PC-3 (cell line): ENCODE measurements at regions not wholly inside any gene's neighbourhood (a gene's known extent, or its start where the extent isn't known, plus 50 kb on each side); places are given as distances from the start of the nearest gene placed in this dataset.
A peak's percentile ranks its signal among the peaks of the same experiment; 100 is the strongest.

ENCODE experiments used
- ATAC-seq: fragments of 200-7000 bp; cut with Tn5 transposase; 2 replicates; pipeline ENCODE4 v1.9.1; 2020; ENCODE audit warnings: mild to moderate bottlenecking, moderate library complexity
- BruUV-seq: library from RNA; stranded (reverse); fragments of 400-500 nt; replicated peaks from 2 replicates; lab custom pipeline; 2021; lab: Mats Ljungman, UMichigan
- CTCF ChIA-PET: fragments of 300-600 bp; sonication (Branson Sonifier 250); formaldehyde crosslinking; loops from one replicate; lab custom pipeline; 2022; ENCODE audit warnings: antibody characterized with exemption; lab: Charles Lee
- POLR2A ChIA-PET: fragments of 300-600 bp; sonication (Branson Sonifier 250); formaldehyde crosslinking; loops from one replicate; lab custom pipeline; 2022; ENCODE audit warnings: antibody characterized with exemption; ENCODE audit not compliant: unreplicated experiment; lab: Charles Lee
- DNase-seq: peaks from one replicate; pipeline ENCODE4 v3.0.0-alpha.2; 2015
- H2AFZ ChIP-seq: fragments of 300-600 bp; sonication (generic); 2 replicates; pipeline ENCODE4 v1.6.0; 2016; ENCODE audit warnings: antibody characterized with exemption, low read length
- H3F3A ChIP-seq: fragments of 300-600 bp; sonication (generic); one replicate; pipeline ENCODE4 v1.6.0; 2017; ENCODE audit warnings: antibody characterized with exemption, low read length, control low read depth, mild to moderate bottlenecking; ENCODE audit not compliant: unreplicated experiment
- H3K27ac ChIP-seq: fragments of 300-600 bp; sonication (generic); 2 replicates; pipeline ENCODE4 v1.5.1; 2016; ENCODE audit warnings: mild to moderate bottlenecking, low read length
- H3K27me3 ChIP-seq: fragments of 300-600 bp; sonication (generic); 2 replicates; pipeline ENCODE4 v1.6.1; 2016; ENCODE audit warnings: low read length, mixed read lengths
- H3K36me3 ChIP-seq: fragments of 300-600 bp; sonication (generic); 2 replicates; pipeline ENCODE4 v1.6.1; 2016; ENCODE audit warnings: low read depth, mixed run types, low read length, mixed read lengths
- H3K4me1 ChIP-seq: fragments of 300-600 bp; sonication (generic); 2 replicates; pipeline ENCODE4 v1.5.1; 2016; ENCODE audit warnings: low read length; ENCODE audit not compliant: insufficient read depth
- H3K4me2 ChIP-seq: fragments of 300-600 bp; sonication (generic); 2 replicates; pipeline ENCODE4 v1.6.0; 2016; ENCODE audit warnings: low read length
- H3K4me3 ChIP-seq: fragments of 300-600 bp; sonication (generic); 2 replicates; pipeline ENCODE4 v1.5.1; 2016; ENCODE audit warnings: mild to moderate bottlenecking, low read length, mixed read lengths
- H3K79me2 ChIP-seq: fragments of 300-600 bp; sonication (generic); 2 replicates; pipeline ENCODE4 v1.6.1; 2017; ENCODE audit warnings: low read length, mixed read lengths
- H3K9ac ChIP-seq: fragments of 300-600 bp; sonication (generic); 2 replicates; pipeline ENCODE4 v1.6.0; 2016; ENCODE audit warnings: mild to moderate bottlenecking, low read length
- H3K9me2 ChIP-seq: fragments of 300-600 bp; sonication (generic); replicated peaks from 2 replicates; pipeline ENCODE4 v1.6.1; 2016; ENCODE audit warnings: mixed run types, low read length, mixed read lengths
- H3K9me3 ChIP-seq: fragments of 300-600 bp; sonication (generic); 2 replicates; pipeline ENCODE4 v1.6.1; 2016; ENCODE audit warnings: low read length, mixed read lengths
- H4K20me1 ChIP-seq: fragments of 300-600 bp; sonication (generic); 2 replicates; pipeline ENCODE4 v1.6.1; 2016; ENCODE audit warnings: low read length, mixed read lengths
- EZH2 ChIP-seq: fragments of 300-600 bp; sonication (generic); IDR thresholded peaks from one replicate; pipeline ENCODE4 v1.6.1; 2017; ENCODE audit warnings: antibody characterized with exemption, mild to moderate bottlenecking, low read length; ENCODE audit not compliant: unreplicated experiment
- EZH2phosphoT487 ChIP-seq: fragments of 300-600 bp; sonication (generic); IDR thresholded peaks from 2 replicates; pipeline ENCODE4 v1.6.1; 2018; ENCODE audit warnings: mild to moderate bottlenecking, antibody characterized with exemption, low read length, borderline replicate concordance
- intact Hi-C: fragments of 100-400 bp; cut with micrococcal nuclease; formaldehyde crosslinking; loops from 2 replicates; pipeline ENCODE4 v1.9.0; 2023
- TF ChIP-seq, protein P1 (sequence below): fragments of 300-600 bp; sonication (generic); conservative IDR thresholded peaks from 2 replicates; pipeline ENCODE4 v1.5.1; 2017; ENCODE audit warnings: antibody characterized with exemption, low read depth, mild to moderate bottlenecking, low read length

DNA sequence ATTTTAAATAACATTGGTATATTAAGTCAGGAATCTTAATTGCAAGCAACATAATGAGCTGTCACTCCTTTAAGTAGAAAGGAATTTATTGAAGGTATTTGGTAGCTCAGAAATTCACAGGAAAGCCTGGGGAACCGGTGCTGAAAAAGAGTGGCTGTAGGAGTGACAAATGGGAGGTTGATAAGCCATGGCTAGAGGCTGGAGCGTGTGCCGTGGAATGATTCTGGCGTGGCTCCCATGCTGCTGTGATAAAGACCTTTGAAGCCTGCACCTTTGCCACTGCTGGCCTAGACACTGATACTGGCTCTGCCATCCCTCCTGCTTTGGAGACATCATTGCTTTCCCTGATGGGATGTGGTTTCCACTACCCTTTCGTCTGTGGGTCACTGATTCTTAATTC lies 65.7 kb upstream of the ATG10 start:
- CTCF ChIA-PET, result interaction anchor here (0.6 kb wide), 1 partner anchor 1709 kb away, joined by 3 read pairs; no protein-coding TSS in a partner anchor
- POLR2A ChIA-PET, result interaction anchor here (0.6 kb wide), 1 partner anchor 1502 kb away, joined by 4 read pairs; no protein-coding TSS in a partner anchor
- Histone ChIP-seq H3K36me3 (no peaks in the 10 kb centered on the region), H3K27me3 (no peaks in the 10 kb centered on the region), H3K9ac (no peak overlapping the region), H3K27ac (no peak overlapping the region), H3K4me1 (peaks cover 4% of the 10 kb centered on the region; the same call in 1 of the 2 replicates), H4K20me1 (no peaks in the 10 kb centered on the region), H3K79me2 (no peaks in the 10 kb centered on the region), H3K4me2 (no peak overlapping the region), H3K4me3 (no peak overlapping the region), H3F3A (no peaks in the 10 kb centered on the region), H3K9me3 (no peaks in the 10 kb centered on the region), H2AFZ (no peak overlapping the region), H3K9me2 (no peaks in the 10 kb centered on the region)
- BruUV-seq, result no TSS peak
- ATAC-seq, result no peak
- no peak for DNase-seq
- intact Hi-C loops, result no loop called here
- TF ChIP-seq EZH2, result no peak
- TF ChIP-seq, protein P1, sequence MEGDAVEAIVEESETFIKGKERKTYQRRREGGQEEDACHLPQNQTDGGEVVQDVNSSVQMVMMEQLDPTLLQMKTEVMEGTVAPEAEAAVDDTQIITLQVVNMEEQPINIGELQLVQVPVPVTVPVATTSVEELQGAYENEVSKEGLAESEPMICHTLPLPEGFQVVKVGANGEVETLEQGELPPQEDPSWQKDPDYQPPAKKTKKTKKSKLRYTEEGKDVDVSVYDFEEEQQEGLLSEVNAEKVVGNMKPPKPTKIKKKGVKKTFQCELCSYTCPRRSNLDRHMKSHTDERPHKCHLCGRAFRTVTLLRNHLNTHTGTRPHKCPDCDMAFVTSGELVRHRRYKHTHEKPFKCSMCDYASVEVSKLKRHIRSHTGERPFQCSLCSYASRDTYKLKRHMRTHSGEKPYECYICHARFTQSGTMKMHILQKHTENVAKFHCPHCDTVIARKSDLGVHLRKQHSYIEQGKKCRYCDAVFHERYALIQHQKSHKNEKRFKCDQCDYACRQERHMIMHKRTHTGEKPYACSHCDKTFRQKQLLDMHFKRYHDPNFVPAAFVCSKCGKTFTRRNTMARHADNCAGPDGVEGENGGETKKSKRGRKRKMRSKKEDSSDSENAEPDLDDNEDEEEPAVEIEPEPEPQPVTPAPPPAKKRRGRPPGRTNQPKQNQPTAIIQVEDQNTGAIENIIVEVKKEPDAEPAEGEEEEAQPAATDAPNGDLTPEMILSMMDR, result no peak
- no peak for TF ChIP-seq EZH2phosphoT487

DNA sequence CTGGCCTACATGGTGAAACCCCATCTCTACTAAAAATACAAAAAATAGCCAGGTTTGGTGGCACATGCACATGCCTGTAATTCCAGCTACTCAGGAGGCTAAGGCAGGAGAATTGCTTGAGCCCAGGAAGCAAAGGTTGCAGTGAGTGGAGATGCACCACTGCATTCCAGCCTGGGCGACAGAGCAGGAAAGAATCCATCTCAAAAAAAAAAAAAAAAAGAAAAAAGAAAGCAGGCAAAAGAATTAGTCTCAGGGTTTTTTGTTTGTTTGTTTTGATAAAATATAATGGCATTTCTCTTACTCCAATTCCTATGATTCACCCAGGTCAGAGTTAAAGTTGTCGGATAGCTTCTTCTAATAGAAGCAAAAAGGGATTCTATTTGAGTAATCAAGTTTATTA lies 67.0 kb upstream of the ATG10 start:
- POLR2A ChIA-PET, result no interaction called here
- BruUV-seq, result no TSS peak
- H3K79me2 ChIP-seq, result no peaks in the 10 kb centered on the region
- CTCF ChIA-PET, result no interaction called here
- intact Hi-C loops, result no loop called here
- no peaks in the 10 kb centered on the region for H4K20me1 ChIP-seq
- H3F3A ChIP-seq, result no peaks in the 10 kb centered on the region
- H3K27ac ChIP-seq, result no peak overlapping the region
- no peak for TF ChIP-seq EZH2phosphoT487
- TF ChIP-seq, protein P1, result no peak
- TF ChIP-seq EZH2, result no peak
- no peak for ATAC-seq
- H3K4me2 ChIP-seq, result no peak overlapping the region
- H3K27me3 ChIP-seq, result no peaks in the 10 kb centered on the region
- H3K9ac ChIP-seq, result no peak overlapping the region
- H3K36me3 ChIP-seq, result no peaks in the 10 kb centered on the region
- no peak overlapping the region for H2AFZ ChIP-seq
- no peaks in the 10 kb centered on the region for H3K9me2 ChIP-seq
- H3K9me3 ChIP-seq, result no peaks in the 10 kb centered on the region
- peaks cover 4% of the 10 kb centered on the region; the same call in 1 of the 2 replicates for H3K4me1 ChIP-seq
- no peak overlapping the region for H3K4me3 ChIP-seq
- peak; percentile 27 for DNase-seq

DNA sequence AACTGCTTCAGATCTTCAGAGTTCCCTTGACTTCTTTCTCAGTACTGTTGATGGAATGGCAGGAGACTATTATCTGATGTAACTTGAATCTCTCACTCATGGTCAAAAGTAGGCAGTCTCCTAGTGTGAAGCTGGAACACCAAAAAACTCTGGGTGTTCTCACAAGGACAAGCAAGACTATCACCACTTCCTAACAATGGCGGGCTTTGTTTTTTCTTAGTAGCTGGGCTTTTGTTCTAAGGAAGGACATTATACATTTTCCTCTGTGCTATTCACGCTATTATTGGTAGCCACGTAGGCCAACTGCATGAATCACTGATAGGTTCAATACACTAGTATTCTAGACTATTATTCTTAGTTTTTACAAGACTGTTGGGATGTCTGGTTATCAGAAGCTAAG lies 67.7 kb upstream of the ATG10 start:
- Histone ChIP-seq H3K79me2 (no peaks in the 10 kb centered on the region), H4K20me1 (no peaks in the 10 kb centered on the region), H3K27me3 (no peaks in the 10 kb centered on the region), H3K36me3 (no peaks in the 10 kb centered on the region), H3K4me1 (peaks cover 4% of the 10 kb centered on the region; the same call in 1 of the 2 replicates), H3K4me2 (no peak overlapping the region), H3K9ac (no peak overlapping the region), H3F3A (no peaks in the 10 kb centered on the region), H3K9me2 (no peaks in the 10 kb centered on the region), H3K27ac (no peak overlapping the region), H2AFZ (no peak overlapping the region), H3K4me3 (no peak overlapping the region), H3K9me3 (no peaks in the 10 kb centered on the region)
- intact Hi-C loops, result no loop called here
- no peak for DNase-seq
- ChIA-PET POLR2A (no interaction called here), CTCF (no interaction called here)
- TF ChIP-seq, protein P1, result no peak
- TF ChIP-seq EZH2, result no peak
- no peak for TF ChIP-seq EZH2phosphoT487
- no TSS peak for BruUV-seq
- ATAC-seq, result no peak
